K562 (cell line): ENCODE measurements at regions not wholly inside any gene's neighbourhood (a gene's known extent, or its start where the extent isn't known, plus 50 kb on each side); places are given as distances from the start of the nearest gene placed in this dataset.

ENCODE experiments used
- POLR2A ChIP-seq: fragments of 450-650 bp; conservative IDR thresholded peaks from 2 replicates; pipeline ENCODE4 v1.6.1; 2016
- RBFOX2 ChIP-seq: fragments of 200-400 bp; formaldehyde crosslinking; IDR thresholded peaks from 2 replicates; pipeline ENCODE4 v1.6.1; 2017; ENCODE audit warnings: low read depth, mild to moderate bottlenecking, low read length, moderate library complexity
- SIX5 ChIP-seq, 2 experiments: IDR thresholded peaks; 2 replicates each; pipeline ENCODE4 v1.6.1; 2011; ENCODE audit warnings: low read length in 2 of 2, borderline replicate concordance in 1 of 2, low read depth in 1 of 2, mild to moderate bottlenecking in 1 of 2, moderate library complexity in 1 of 2; ENCODE audit not compliant: insufficient read depth in 1 of 2
- ZNF24 ChIP-seq: fragments of 450-650 bp; IDR thresholded peaks from 2 replicates; pipeline ENCODE4 v1.6.1; 2016
- ZSCAN29 ChIP-seq: fragments of 450-650 bp; IDR thresholded peaks from 2 replicates; pipeline ENCODE4 v1.6.1; 2017
- TF ChIP-seq, protein P1 (sequence below), 3 experiments: IDR thresholded peaks in 2 of 3; conservative IDR thresholded peaks in 1 of 3; 2 replicates each; pipeline ENCODE4 v1.5.1; 2011 to 2012; ENCODE audit warnings: low read length in 3 of 3, mild to moderate bottlenecking in 3 of 3, control low read depth in 2 of 3, improper control_type of control experiment in 1 of 3, inconsistent platforms in 1 of 3, low read depth in 1 of 3, mixed read lengths in 1 of 3, moderate library complexity in 1 of 3; ENCODE audit not compliant: insufficient read depth in 2 of 3

DNA sequence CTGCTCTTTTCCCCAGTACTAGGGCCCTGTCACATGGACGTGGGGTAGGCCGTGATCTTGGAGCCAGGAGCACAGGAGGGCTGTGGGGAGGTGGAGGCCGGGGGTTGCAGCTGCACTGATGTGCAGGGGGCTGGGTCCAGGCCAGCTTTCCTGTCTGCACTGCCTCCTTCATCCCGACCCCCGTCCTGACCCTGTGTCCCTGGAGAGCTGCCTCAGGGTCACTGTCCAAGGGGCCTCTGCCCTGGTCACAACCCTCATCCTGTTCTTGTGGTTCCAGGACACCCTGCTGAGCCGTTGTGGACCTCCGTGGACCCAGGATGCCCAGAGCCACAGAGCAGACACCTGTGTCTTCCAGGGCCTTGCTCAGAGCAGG, 91.7 kb upstream of the ADRA2C start:
- TF ChIP-seq, protein P1, sequence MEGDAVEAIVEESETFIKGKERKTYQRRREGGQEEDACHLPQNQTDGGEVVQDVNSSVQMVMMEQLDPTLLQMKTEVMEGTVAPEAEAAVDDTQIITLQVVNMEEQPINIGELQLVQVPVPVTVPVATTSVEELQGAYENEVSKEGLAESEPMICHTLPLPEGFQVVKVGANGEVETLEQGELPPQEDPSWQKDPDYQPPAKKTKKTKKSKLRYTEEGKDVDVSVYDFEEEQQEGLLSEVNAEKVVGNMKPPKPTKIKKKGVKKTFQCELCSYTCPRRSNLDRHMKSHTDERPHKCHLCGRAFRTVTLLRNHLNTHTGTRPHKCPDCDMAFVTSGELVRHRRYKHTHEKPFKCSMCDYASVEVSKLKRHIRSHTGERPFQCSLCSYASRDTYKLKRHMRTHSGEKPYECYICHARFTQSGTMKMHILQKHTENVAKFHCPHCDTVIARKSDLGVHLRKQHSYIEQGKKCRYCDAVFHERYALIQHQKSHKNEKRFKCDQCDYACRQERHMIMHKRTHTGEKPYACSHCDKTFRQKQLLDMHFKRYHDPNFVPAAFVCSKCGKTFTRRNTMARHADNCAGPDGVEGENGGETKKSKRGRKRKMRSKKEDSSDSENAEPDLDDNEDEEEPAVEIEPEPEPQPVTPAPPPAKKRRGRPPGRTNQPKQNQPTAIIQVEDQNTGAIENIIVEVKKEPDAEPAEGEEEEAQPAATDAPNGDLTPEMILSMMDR (IDR thresholded peaks at IDR 0.05 in 2 of 3, conservative IDR thresholded peaks at IDR 0.05 in 1 of 3; ENCODE audit: insufficient read depth in 2 of 3, low read depth in 1 of 3, low read length in 3 of 3): no peak
- TF ChIP-seq POLR2A: no peak
- no peak for TF ChIP-seq ZNF24
- TF ChIP-seq SIX5 (IDR thresholded peaks at IDR 0.05; ENCODE audit: borderline replicate concordance in 1 of 2, insufficient read depth in 1 of 2, low read depth in 1 of 2, low read length in 2 of 2): no peak
- TF ChIP-seq RBFOX2: no peak
- no peak for TF ChIP-seq ZSCAN29
